HG03039 (cell line): ENCODE measurements at regions not wholly inside any gene's neighbourhood (a gene's known extent, or its start where the extent isn't known, plus 50 kb on each side); places are given as distances from the start of the nearest gene placed in this dataset.

Experiments used
- ATAC-seq: cut with Tn5 transposase; IDR thresholded peaks from one replicate; pipeline ENCODE4 v1.9.1; 2021; ENCODE audit warnings: mild to moderate bottlenecking, moderate library complexity; ENCODE audit not compliant: unreplicated experiment

DNA sequence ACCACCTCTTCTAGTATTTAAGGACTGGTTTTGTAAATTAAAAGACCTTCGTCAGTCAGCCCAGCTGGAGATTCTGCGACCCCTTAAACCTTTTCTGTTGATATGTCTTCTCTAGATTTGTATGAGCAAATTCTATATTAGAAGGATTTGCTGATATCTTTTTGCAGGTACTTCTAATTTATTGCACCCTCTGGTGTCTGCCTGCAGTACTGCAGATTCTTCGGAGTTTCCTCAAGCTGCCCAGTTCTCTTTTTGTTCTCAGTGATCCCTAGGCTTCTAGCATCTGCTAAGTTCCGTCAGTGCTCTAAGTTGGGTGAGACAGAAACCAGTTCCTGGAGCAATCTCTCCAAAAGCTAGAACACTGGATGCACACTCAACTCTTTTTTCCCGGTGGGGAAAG lies 545.2 kb downstream of the C4orf33 start:
- ATAC-seq = peak; percentile 71

DNA sequence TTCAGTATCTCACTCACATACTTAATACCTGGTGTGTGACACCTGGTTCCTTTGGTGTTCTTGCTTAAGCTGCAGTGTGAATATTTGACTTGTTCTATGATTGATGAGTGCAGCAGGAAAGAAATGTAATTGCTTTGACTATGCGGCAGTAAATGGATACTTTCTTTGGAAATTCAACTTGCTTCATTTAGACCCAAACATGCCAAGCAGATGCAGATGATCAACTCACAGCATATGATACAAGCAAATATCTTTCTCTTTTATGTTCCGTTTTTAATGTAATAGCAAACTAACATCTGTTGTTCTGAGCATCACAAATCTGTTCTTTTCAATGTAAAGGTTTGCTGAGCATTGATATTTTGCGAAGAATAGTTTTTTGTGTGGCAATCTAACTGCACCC lies 549.5 kb downstream of the C4orf33 start:
- no peak for ATAC-seq

DNA sequence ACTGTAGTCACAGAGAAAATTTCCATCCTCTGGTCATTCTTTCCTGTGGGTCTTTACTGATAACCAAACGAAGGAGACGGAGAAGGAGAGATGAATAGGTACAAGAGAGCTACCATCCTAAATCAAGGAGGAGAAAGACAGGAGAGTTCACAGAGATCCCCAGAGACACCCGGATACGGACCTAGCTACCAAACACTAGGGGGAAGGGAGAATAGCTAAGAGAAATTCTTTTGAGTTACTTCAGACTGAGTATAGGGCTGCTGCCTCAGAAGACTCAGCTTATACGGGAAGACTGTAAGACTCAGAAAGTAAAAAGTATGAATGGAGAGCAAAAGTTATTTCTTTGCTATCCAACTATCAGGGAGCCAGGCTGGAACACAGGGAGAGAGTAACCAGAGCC lies 572.1 kb downstream of the C4orf33 start:
- no peak for ATAC-seq

DNA sequence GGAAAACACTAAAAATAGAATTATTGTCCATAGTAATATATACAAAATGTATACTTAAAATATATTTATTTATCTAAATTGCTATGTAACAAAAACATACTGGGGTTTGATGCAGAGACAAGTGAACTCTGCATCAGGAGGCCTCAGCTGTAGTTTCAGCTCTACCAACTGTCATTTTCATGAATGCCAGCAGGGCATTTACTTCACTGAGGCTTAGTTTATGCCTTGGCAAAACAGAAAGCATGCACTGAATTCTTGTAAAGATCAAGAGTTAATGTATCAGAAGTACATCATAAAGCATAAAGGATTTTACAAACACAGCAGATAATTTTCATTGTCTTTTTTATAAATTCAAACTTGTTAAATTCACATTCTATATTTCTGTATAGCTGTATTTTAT lies 577.0 kb downstream of the C4orf33 start:
- ATAC-seq = no peak

DNA sequence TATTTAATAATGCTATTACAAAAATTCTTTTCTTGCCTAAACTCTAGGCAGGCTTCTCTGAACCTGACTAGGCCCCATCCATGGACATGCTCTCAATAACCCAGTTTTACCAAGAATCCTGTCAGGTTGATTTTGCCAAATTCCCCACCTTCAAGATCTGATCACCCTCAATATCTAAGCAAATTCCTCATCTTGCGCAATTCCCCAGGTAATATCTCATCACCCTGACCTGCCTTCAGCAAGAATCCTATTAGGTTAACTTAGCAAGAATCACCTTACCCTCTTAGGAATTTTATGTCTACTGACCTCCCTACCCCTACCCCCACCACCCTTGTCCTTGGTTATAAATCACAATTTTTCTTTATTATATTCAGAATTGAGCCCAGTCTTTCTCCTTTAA lies 579.1 kb downstream of the C4orf33 start:
- no peak for ATAC-seq

DNA sequence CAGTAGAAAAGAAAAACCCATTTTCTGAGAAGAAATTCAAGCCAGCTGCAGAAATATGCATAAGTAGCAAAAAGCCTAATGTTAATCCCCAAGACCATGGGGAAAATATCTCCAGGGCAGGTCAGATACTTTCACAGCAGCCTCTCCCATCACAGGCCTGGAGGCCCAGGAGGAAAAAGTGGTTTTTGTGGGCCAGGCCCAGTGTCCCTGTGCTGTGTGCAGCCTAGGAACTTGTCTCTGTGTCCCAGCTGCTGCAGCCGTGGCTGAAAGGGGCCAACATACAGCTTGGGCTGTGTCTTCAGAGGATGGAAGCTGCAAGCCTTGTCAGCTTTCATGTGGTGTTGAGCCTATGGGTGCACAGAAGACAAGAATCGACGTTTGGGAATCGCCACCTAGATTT lies 581.0 kb downstream of the C4orf33 start:
- no peak for ATAC-seq

DNA sequence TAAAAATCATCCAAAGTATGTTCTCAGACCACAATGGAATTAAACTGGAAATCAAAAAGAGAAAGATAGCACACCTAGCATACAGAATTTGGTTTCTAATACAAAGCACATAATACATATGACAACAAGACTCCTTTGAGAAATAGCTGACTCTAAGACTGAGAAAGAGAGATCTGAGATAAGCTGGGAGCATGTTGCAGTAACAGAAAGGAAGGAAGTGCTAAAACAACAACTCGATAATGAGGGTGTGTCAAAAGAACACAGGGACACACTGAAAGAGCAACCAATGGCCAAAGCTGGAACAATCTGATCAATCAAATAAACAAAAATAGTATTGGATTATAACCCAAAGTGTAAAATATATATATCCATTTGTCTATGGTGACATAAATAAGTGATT lies 586.6 kb downstream of the C4orf33 start:
- no peak for ATAC-seq

DNA sequence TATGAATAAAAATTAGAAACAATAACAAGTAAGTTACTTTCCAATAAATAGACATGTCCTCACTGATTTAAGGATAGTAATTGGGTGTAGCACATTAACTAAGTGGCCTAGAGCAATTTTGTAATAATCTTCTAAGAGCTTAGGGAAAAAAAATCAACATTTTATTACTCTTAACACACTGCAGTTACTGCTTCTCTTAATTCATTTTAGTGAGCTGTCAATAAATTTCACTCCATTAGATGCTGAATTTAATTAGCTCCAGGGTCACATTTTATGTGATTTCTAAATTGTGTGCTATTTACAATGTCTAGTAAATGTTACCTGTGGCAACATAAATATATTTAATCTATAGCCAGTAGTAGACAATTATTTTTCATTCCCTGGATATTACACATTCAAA lies 612.0 kb downstream of the C4orf33 start:
- ATAC-seq = no peak

DNA sequence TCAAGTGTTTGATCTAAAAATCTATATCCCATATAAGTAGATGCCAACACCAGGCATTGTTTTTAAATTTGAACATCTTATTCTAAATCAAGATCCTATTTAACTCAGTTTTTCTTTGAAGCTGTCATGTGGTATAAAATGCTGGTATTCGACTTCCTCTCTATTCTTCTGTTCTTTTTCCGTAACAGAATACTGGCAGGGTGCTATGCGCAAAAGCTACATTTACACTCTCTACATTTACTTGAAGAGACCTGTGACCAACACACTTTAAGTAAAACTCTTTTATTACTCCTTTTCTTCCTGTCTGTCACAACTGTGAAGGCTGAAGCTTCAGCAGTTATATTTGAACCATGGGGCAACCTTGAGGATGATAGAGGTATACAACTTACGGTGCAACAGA lies 612.8 kb downstream of the C4orf33 start:
- no peak for ATAC-seq

DNA sequence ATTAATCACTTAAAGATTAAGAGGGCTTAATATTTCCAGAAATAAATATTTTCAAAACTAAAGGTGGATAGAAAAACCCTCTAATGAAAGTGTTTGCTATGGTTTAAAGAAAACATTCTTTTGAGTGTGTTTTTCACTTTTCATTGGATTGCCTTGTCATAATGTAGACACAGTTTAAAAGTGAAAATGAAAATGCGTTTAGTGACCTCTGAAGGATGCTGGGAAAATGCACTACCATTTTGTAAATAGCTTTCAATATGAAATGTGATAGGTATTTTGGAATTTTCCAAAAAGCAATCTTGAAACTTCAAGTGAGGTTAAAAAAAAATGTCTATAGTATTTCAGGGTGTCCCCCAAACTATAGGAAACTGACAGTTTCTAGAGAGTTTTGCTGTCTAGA lies 642.2 kb downstream of the C4orf33 start:
- no peak for ATAC-seq

DNA sequence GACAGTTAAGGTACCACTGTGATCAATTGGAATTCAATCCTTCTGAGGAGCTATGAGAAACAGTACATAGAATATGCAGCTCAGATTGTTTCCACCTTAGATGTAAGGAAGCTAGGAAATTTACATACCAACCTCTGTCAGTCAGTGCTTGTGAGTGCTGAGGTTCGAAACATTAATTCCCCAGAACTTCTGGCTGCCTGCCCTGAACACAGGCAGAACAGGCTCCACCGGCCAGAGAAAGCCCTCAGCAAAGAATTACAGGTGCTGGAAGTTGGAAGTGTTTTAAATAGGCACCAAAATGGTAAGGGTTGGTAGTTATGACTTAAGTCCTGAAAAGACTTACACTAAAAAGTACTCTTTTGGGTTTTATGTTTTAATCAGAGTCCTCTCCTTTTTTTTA lies 651.8 kb downstream of the C4orf33 start:
- no peak for ATAC-seq

DNA sequence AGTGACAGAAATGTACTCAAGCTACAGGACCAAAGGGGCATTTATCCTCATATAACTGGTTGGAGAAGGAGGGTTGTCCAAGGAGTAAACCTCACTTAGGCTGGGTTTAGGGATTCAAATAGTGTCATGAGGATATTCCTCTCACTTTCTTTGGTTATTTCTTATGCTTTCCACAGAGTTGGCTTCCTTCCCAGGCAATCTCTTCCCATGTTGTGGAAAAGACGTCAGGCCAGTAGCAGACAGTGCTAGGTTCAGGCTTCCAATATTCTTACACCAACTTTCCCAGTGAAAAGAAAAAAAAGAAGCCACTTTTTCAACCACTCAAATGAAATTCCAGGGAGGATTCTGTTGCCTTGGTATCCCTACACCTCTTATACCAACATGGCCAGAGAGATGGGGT lies 653.0 kb downstream of the C4orf33 start:
- ATAC-seq = no peak

DNA sequence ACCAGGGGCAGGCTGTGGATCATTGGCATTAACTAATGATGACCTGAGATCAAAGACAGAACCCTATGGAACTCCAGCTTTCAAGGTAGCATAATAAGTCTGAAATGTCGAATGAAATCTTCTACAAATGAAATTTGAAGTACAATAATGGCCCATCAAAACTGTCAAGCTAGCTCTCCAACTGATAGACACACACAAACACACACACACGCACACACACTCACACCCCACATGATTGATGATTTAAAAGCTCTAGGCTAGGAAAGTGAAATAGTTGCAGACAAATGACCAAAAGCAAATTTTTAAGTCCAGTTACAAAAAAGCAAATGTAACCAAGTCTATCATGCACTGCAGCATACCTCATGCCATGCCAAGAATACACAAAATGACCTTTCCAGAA lies 655.7 kb downstream of the C4orf33 start:
- no peak for ATAC-seq

DNA sequence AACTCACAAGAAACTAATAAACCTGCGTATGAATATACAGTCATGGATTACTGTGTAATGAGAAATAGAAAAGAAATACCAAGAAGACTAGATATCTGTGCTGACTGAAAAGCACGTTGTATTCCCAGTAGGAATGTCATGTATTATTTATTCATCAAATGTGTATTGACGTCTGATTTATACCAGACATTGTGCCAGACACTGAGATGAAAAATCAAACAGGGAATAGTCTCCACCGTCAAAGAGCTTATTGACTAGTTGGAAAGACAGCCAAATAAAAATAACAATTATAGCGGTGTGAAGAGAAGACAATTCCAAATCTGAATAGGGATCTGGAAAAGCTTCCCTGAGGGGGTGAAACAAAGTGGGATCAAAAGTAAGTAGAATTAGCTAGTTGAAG lies 687.6 kb downstream of the C4orf33 start:
- ATAC-seq = no peak

DNA sequence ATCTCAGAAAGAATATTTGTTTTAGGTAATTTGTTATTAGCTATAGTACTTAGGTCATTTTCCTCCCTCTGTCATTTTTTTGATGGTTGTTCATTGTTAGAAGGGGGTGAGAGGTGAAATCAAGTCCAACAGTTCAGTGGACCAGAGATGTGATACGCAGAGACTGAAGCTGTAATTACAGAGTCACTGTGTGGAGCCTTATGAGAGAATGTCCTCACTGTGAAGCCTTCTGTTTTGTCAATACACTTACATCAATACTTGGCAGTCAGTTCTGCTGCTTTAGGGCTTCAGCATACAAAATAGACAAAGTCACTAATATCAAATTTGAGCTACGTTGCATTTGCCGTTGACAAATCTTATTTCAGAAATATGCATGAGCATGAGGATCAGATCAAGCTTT lies 692.5 kb downstream of the C4orf33 start:
- no peak for ATAC-seq

DNA sequence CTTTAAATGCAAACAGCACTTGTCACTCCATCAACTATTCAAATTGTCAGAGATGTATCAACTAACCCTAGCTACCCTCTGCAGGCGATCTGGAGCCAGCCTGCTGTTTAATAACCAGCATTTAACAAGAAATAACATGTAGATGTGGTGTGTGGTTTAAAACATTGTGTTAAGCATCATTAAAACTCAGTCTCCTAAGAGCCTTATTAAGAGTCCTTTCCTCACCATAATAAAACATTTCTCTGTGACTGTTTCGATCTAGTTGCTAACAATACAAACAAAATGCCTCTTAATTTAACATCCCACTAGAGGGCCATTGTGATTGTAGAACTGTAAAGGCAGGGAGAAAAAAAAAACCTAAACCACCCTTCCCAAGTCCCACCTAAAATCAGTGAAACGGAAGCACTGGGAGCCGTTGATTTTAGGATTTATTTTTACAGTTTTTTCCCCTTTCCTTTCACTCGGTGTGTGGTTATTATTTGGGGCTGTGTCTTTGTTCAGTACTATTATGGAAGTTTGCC lies 708.6 kb downstream of the C4orf33 start:
- no peak for ATAC-seq

DNA sequence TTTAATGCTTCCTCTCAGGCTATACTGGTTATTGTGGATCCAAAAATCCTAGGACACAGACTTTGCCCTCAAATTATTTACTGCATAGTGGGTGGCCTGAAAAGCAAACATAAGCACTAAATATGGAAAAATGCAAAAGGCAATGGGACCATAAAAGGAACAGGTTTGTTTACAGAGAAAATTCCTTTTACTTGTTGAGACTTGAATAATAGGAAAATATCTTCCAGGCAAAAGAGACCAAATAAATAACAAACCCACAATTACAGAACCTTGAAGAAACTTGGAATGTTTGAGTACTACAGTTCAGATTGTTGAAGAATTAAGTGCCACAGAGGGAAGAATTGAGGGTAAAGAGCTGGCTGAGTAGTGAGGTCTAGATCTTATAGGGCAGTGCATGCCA lies 711.0 kb downstream of the C4orf33 start:
- no peak for ATAC-seq

DNA sequence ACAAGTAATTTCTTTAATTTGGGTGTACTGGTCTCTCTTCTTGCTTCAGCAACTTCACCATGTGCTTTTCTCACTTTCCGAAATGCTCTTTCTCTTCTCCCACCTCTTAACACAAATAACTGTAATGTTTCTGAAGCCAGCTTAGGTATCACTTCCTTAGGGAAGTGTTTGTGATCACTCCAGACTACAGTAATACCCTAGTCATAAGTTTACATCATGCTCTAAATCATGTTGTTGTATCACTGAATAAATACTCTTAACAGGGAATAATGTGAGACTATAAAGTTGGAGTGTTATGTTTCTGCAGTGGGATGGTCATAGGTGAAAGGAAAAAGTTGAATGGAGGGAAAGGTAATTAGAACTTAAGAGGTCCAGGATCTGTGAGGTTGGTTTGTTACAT lies 712.3 kb downstream of the C4orf33 start:
- no peak for ATAC-seq

DNA sequence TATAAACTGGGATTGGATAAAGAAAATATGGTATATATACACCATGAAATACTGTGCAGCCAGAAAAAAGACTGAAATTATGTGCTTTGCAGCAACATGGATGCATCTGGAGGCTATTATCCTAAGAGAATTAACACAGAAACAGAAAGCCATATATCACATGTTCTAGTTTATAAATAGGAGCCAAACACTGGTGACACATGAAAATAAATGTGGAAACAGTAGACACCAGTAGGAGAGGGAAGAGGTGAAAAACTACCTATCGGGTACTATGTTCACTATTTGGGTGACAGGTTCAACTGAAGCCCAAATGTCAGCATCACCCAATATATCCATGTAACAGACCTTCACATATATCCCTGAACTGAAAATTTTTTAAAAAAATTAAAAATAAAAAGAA lies 725.1 kb downstream of the C4orf33 start:
- no peak for ATAC-seq

DNA sequence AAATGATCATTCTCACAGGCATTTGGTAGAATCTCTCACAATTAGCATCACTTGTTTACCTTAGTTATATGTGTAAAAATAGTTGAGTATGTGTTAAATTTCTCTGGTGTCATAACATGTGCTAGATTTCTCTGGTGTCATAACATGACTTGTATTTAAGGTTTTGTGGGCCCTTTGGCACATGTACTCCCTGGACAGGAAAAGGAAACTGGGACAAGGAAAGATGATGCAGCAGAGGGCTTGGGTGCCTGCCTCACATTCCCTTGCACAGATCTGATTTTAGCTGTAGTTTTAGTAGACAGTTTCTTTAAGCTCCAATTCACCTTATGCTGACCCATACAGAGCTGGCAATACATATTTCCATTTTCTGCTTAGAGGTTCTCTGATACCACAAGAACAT lies 726.0 kb downstream of the C4orf33 start:
- no peak for ATAC-seq

DNA sequence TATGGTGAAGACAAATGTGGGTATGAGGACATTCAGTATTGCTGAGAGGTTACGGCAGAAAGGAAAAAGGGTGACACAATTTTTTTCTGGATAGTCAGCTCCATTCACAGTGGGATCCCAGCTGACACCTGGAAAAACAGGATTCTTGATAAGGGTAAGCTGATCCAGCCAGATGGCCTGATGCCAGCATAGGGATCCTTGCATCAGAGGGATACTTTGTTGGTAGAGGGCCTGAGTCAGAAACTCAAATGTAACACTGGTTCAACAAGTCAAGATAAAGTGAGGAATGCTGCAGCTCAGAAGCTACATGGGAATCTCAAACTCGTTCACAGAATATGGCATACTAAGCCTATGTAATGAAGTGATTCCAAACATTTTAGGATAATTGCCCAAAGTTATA lies 726.7 kb downstream of the C4orf33 start:
- ATAC-seq = no peak

DNA sequence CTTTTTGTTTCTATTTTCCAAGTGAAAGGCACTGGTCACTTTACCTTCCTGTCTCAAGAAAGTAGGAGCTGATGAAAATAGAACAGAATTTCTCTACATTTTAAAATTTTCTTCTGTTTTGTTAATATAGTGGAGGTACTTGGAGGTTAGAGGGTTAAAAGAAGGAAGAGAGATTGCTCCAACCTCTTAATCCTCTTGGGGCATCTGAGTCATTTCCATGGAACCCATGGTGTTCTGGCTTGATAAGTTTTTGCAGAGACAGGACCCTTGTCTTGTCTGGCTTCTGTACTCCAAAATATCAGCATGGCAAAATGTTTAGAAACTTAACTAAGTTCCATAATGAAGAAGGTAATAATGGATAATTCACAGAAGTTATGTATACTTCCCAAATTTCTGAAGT lies 727.2 kb downstream of the C4orf33 start:
- ATAC-seq = no peak

DNA sequence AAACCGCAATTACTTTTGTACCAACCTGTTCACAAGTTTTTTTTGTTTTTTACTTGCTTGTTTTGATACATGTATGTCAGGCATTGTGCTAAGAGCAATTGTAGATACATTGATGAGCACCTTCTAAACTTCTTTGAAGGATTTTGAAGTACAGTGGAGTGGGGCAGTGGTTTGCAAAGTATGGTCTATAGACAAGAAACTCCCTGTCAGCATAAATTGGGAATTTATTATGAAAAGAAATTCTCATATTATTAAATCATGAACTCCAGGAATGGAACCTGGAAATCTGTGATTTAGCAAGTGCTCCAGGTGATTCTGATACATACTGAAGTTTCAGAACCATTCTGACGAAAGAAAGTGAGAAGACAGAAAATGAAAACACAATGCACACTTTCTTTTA lies 733.4 kb downstream of the C4orf33 start:
- no peak for ATAC-seq

DNA sequence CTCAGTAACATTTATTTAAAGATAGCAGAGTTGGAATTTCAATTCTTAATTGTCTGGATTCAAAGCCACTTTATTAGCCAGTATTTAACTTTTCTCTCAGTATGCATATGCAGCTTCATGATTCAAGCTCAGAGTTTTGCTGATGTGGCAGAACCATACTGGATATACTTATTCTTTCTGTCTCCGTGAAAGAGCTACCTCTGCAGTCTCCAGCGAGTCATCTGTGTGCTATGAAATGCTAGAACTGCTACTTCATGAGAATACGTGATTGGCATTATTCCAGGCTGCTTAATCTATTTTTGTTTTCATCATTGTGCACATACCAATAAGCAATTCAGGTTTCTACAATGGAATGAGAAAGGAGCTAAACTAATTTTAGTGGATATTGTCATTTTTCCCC lies 743.7 kb downstream of the C4orf33 start:
- no peak for ATAC-seq
